PC-9 (cell line): ENCODE measurements at regions not wholly inside any gene's neighbourhood (a gene's known extent, or its start where the extent isn't known, plus 50 kb on each side); places are given as distances from the start of the nearest gene placed in this dataset.

Experiments used
- BruUV-seq: library from RNA; stranded (reverse); fragments of 400-500 nt; replicated peaks from 2 replicates; lab custom pipeline; 2021; lab: Mats Ljungman, UMichigan
- CTCF ChIA-PET: fragments of 300-600 bp; sonication (Branson Sonifier 250); formaldehyde crosslinking; loops from one replicate; lab custom pipeline; 2022; ENCODE audit warnings: antibody characterized with exemption; lab: Charles Lee
- POLR2A ChIA-PET: fragments of 300-600 bp; sonication (Branson Sonifier 250); formaldehyde crosslinking; loops from one replicate; lab custom pipeline; 2022; ENCODE audit warnings: antibody characterized with exemption; ENCODE audit not compliant: unreplicated experiment; lab: Charles Lee
- DNase-seq, 2 experiments: peaks; one replicate each; pipeline versions ENCODE4 v3.0.0 to v3.0.0-alpha.2; 2015 to 2022; ENCODE audit warnings: mixed read lengths in 1 of 2
- H2AFZ ChIP-seq: fragments of 200-600 bp; sonication (generic); 2 replicates; pipeline ENCODE4 v1.8.1; 2017; ENCODE audit warnings: antibody characterized with exemption
- H3F3A ChIP-seq: fragments of 200-600 bp; sonication (generic); 2 replicates; pipeline ENCODE4 v1.8.1; 2017; ENCODE audit warnings: antibody characterized with exemption, mild to moderate bottlenecking, low read depth; ENCODE audit not compliant: insufficient read depth
- H3K27ac ChIP-seq: fragments of 200-600 bp; sonication (generic); 2 replicates; pipeline ENCODE4 v1.6.1; 2016; ENCODE audit warnings: mixed run types
- H3K27me3 ChIP-seq: fragments of 200-600 bp; sonication (generic); 2 replicates; pipeline ENCODE4 v1.6.1; 2016; ENCODE audit warnings: low read depth, mixed run types; ENCODE audit not compliant: insufficient read depth
- H3K36me3 ChIP-seq: fragments of 200-600 bp; sonication (generic); 2 replicates; pipeline ENCODE4 v1.6.1; 2016; ENCODE audit warnings: low read depth, mixed run types
- H3K4me1 ChIP-seq: fragments of 200-600 bp; sonication (generic); replicated peaks from 2 replicates; pipeline ENCODE4 v1.6.1; 2016; ENCODE audit warnings: mixed run types; ENCODE audit not compliant: insufficient read depth
- H3K4me2 ChIP-seq: fragments of 200-600 bp; sonication (generic); 2 replicates; pipeline ENCODE4 v1.6.1; 2017; ENCODE audit warnings: mixed run types
- H3K4me3 ChIP-seq: fragments of 200-600 bp; sonication (generic); 2 replicates; pipeline ENCODE4 v1.6.1; 2016; ENCODE audit warnings: mixed run types
- H3K79me2 ChIP-seq: fragments of 200-600 bp; sonication (generic); 2 replicates; pipeline ENCODE4 v1.6.1; 2017; ENCODE audit warnings: low read depth, mixed run types
- H3K9me2 ChIP-seq: fragments of 200-600 bp; sonication (generic); 2 replicates; pipeline ENCODE4 v1.8.1; 2017; ENCODE audit warnings: mild to moderate bottlenecking; ENCODE audit not compliant: insufficient read depth
- H3K9me3 ChIP-seq: fragments of 200-600 bp; sonication (generic); 2 replicates; pipeline ENCODE4 v1.8.1; 2016; ENCODE audit warnings: low read depth; ENCODE audit not compliant: insufficient read depth
- H4K20me1 ChIP-seq: fragments of 200-600 bp; sonication (generic); 2 replicates; pipeline ENCODE4 v1.8.1; 2017; ENCODE audit not compliant: insufficient read depth
- EZH2 ChIP-seq: fragments of 200-600 bp; sonication (generic); IDR thresholded peaks from 2 replicates; pipeline ENCODE4 v1.8.0; 2017; ENCODE audit warnings: antibody characterized with exemption, low read depth
- intact Hi-C: fragments of 100-400 bp; cut with micrococcal nuclease; formaldehyde crosslinking; loops from one replicate; pipeline ENCODE4 v1.10.0; 2022; ENCODE audit not compliant: unreplicated experiment
- TF ChIP-seq, protein P1 (sequence below): fragments of 200-600 bp; sonication (generic); conservative IDR thresholded peaks from 2 replicates; pipeline ENCODE4 v1.6.1; 2017; ENCODE audit warnings: mixed run types, antibody characterized with exemption, mild to moderate bottlenecking, moderate library complexity

GRCh38 chr19:29323440-29324290 lies 110.7 kb upstream of the UQCRFS1 start:
- Histone ChIP-seq H3K79me2 (no peaks in the 10 kb centered on the region), H3F3A (no peaks in the 10 kb centered on the region), H3K4me3 (no peak overlapping the region), H3K9me3 (no peaks in the 10 kb centered on the region), H3K36me3 (no peaks in the 10 kb centered on the region), H3K27ac (no peak overlapping the region), H3K4me1 (no peaks in the 10 kb centered on the region), H2AFZ (no peak overlapping the region), H3K9me2 (no peaks in the 10 kb centered on the region), H3K4me2 (no peak overlapping the region), H4K20me1 (0 out of 2 replicates have a peak, but pooled peaks cover 5% of the 10 kb centered on the region), H3K27me3 (peaks cover 77% of the 10 kb centered on the region)
- BruUV-seq: no TSS peak
- ChIA-PET CTCF (no interaction called here), POLR2A (no interaction called here)
- no peak for TF ChIP-seq EZH2
- TF ChIP-seq, protein P1, sequence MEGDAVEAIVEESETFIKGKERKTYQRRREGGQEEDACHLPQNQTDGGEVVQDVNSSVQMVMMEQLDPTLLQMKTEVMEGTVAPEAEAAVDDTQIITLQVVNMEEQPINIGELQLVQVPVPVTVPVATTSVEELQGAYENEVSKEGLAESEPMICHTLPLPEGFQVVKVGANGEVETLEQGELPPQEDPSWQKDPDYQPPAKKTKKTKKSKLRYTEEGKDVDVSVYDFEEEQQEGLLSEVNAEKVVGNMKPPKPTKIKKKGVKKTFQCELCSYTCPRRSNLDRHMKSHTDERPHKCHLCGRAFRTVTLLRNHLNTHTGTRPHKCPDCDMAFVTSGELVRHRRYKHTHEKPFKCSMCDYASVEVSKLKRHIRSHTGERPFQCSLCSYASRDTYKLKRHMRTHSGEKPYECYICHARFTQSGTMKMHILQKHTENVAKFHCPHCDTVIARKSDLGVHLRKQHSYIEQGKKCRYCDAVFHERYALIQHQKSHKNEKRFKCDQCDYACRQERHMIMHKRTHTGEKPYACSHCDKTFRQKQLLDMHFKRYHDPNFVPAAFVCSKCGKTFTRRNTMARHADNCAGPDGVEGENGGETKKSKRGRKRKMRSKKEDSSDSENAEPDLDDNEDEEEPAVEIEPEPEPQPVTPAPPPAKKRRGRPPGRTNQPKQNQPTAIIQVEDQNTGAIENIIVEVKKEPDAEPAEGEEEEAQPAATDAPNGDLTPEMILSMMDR: no peak
- DNase-seq: no peak
- intact Hi-C loops: no loop called here

DNA sequence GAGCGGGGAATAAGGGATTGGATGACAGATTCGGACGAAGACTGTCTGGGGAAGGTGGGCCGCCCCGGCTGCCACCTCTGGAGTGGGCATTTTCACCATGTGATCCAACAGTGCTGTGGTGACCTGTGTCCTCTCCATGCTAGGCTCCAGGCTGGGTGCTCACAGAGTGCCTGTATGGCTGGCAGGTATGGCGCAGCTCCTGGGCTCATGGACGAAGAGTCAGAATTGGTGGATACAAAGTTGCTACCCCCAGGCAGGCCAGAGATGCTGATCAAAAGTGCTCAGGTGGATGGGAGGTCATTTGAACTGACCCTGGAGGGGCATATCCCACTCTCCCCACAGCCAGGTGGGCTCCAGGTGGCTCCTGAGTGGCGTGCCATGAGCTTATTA lies 111.3 kb upstream of the UQCRFS1 start:
- no peak overlapping the region for H3K4me2 ChIP-seq
- H3K27me3 ChIP-seq: peaks cover 71% of the 10 kb centered on the region
- intact Hi-C loops: no loop called here
- H4K20me1 ChIP-seq: 0 out of 2 replicates have a peak, but pooled peaks cover 5% of the 10 kb centered on the region
- no peaks in the 10 kb centered on the region for H3K79me2 ChIP-seq
- H3K27ac ChIP-seq: no peak overlapping the region
- H3K9me2 ChIP-seq: no peaks in the 10 kb centered on the region
- H2AFZ ChIP-seq: no peak overlapping the region
- H3K4me3 ChIP-seq: no peak overlapping the region
- H3K9me3 ChIP-seq: no peaks in the 10 kb centered on the region
- ChIA-PET POLR2A (no interaction called here), CTCF (no interaction called here)
- no peaks in the 10 kb centered on the region for H3K36me3 ChIP-seq
- DNase-seq: no peak
- H3F3A ChIP-seq: no peaks in the 10 kb centered on the region
- no TSS peak for BruUV-seq
- no peak for TF ChIP-seq EZH2
- TF ChIP-seq, protein P1: no peak
- no peaks in the 10 kb centered on the region for H3K4me1 ChIP-seq

- no peak overlapping the region for H2AFZ ChIP-seq
- no peaks in the 10 kb centered on the region for H3K79me2 ChIP-seq
- H4K20me1 ChIP-seq: 0 out of 2 replicates have a peak, but pooled peaks cover 5% of the 10 kb centered on the region
- BruUV-seq: no TSS peak
- H3K36me3 ChIP-seq: no peaks in the 10 kb centered on the region
- no peaks in the 10 kb centered on the region for H3K4me1 ChIP-seq
- no peaks in the 10 kb centered on the region for H3F3A ChIP-seq
- no peak overlapping the region for H3K4me2 ChIP-seq
- H3K9me2 ChIP-seq: no peaks in the 10 kb centered on the region
- no peak overlapping the region for H3K4me3 ChIP-seq
- ChIA-PET POLR2A (no interaction called here), CTCF (no interaction called here)
- no peak overlapping the region for H3K27ac ChIP-seq
- no peaks in the 10 kb centered on the region for H3K9me3 ChIP-seq
- peaks cover 66% of the 10 kb centered on the region for H3K27me3 ChIP-seq
- intact Hi-C loops: no loop called here
- DNase-seq: no peak
- TF ChIP-seq EZH2: no peak
- TF ChIP-seq, protein P1: no peak
These were observed 111.8 kb upstream of the UQCRFS1 start for GRCh38 chr19:29324717-29325116.
